Amygdala (tissue), 56 donors: ENCODE measurements at regions not wholly inside any gene's neighbourhood (a gene's known extent, or its start where the extent isn't known, plus 50 kb on each side); places are given as distances from the start of the nearest gene placed in this dataset.

Source experiments
- DNase-seq, 56 donors: peaks; one replicate each; lab custom pipeline; 2025; lab: John Stamatoyannopoulos, UW

DNA sequence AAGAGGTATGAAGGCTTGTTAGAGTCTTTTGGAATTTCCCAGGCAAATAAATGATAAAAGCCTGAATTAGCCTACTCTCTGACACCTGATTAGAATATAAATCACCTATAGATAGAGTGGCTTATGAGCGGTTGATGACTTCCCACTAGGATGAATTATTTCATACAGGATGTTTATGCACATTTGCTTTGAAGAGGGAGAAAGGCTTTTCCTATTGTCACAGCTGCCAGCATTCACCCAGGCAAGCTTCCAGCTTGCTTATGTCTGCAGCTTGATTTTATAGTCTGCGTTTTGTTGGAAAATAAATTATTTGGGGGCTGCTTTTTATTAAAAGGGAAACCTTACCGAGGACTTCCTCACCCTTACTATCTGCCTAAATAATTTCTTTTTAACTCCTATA lies 51.3 kb upstream of the EIF2S2 start:
- DNase-seq, result no peak

GRCh38 chr20:34164381-34164984 lies 52.4 kb upstream of the EIF2S2 start:
- DNase-seq, result no peak

DNA sequence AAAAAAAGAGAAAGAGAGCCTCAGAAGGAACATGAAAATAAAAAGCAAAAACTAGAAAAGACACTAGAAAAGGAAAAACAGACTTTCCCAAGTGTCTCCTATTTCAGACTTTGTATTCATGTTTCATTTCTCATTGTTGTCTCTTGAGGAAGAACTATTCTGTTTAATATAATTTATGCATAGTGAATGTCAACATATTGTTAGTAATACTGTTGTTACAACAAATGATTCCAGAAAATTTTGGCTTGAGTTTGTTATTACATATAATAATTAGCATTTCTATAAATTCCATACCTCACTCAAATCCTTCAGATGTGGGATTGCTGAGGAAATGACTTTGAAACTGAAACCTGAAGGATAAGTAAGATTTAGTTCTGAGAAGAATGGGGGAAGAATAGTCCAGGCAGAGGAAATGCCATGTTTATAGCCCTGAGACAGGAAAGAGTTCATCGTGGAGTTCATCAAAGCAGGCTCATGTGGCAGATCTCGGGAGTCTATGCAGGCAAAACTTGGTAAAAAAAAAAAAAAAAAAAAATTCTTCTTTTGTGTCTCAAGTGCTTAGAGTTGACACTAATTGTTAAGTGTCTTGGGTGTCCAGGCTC lies 53.1 kb upstream of the EIF2S2 start:
- DNase-seq, result no peak

DNA sequence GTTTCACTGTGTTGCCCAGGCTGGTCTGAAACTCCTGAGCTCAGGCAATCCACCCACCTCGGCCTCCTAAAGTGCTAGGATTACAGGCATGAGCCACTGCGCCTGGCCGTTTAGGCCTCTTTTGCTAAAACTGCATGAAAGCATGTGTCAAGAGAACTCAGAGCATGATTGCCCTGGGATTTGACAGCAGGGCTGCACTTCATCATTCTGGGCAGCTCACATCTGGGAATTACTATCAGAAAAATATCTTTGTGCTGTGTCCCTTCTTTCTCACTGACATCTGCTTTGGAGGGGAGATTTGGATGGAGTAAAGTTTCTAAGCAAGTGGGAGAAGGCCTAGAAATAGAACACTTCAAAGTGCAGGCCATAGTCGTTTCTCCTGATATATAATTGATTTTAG lies 59.6 kb upstream of the EIF2S2 start:
- DNase-seq, result no peak

DNA sequence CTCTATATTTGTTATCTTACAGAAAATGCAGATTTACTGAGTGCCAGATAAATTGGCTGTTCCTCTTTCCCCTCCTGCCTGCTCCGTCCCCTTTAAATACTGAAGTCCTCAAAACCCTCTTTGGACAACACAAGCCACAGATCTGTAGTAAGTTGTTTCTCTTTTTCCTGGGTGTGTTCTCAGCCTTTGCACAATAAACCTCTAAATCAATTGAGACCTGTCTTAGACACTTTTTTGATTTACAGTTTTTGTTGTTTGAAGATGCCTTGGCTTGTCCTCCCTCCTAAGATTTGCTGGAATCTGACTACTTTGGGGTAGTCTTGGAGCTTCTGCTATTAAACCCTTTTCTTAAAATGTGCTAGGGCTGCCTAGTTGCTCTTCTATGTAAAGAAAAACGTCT lies 60.9 kb upstream of the EIF2S2 start:
- no peak for DNase-seq

DNA sequence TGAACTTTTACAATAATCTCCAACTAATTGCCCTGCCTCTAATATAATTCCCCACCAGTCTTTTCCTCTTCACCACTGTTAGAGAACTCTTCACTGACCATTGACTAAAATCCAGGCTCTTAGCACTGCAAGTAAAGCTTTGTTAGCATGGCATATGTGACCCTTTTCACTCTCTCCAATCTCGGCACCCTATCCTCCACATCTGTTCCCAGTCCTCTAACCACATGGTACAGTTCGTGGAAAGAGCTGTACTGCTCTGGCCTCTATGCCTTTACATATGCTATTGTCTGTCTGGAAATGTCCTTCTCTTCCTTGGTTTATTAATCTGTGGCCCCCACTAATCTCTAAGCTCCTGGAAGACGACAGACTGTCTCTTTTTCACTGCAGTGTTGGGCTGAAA lies 63.0 kb upstream of the EIF2S2 start:
- DNase-seq, result no peak

GRCh38 chr20:34175879-34176278 lies 63.8 kb upstream of the EIF2S2 start:
- DNase-seq, result no peak

DNA sequence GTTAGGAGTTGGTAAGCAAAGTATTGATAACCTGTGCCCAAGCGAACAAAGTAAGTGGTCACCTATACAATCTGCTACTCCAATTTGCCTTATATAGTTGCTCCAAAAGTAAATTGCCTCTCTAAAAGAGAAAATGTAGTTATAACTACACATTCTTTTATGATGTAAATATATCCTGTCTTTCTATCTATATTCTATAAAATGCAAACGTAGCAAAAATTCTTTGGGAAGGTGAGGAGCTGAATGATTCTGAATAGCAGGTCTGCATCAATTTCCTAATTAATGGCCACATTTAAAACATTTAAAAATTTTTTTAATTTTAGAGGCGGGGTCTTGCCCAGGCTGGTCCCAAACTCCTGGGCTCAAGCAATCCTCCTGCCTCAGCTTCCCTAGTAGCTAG lies 64.2 kb upstream of the ASIP start:
- DNase-seq, result no peak

GRCh38 chr20:34179637-34180360 lies 61.4 kb upstream of the ASIP start:
- no peak for DNase-seq

DNA sequence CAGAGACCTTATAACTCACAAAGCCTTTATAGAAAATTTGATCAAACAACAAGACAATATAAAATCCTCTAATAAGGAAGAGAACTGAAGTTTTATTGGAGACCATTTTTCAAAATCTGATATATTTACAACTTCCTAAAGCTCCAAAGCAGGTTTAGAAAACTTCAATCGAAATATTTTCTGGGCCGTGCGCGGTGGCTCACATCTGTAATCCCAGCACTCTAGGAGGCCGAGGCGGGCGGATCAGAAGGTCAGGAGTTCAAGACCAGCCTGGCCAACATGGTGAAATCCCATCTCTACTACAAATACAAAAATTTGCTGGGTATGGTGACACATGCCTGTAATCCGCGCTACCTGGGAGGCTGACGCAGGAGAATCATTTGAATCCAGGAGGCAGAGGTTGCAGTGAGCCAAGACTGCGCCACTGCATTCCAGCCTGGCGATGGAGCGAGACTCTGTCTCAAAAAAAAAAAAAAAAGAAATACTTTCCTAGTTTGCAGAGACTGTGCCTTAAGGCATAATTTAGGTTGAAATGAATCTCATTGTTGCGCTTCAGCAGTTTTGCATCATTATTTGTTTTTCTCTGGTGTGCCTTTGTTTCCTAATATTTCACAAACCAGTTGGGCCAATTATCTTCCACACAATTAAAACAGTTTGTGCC lies 60.6 kb upstream of the ASIP start:
- no peak for DNase-seq

DNA sequence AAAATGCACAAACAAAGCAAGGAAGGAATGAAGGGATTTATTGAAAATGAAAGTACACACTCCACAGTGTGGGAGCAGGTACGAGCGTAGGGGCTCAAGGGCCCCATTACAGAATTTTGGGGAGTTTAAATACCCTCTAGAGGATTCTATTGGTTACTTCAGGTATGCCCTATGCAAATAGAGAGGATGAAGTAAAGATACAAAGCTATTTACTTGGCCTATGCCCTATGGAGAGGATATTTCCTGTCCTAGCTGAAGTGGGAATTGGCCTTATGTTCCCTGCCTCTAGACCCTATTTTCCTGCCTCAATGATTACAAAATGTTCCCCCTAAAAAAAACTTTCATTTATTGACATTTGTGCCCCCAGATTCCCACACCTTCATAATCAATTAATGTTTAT lies 59.7 kb upstream of the ASIP start:
- no peak for DNase-seq

GRCh38 chr20:34185766-34186620 lies 55.2 kb upstream of the ASIP start:
- DNase-seq, result no peak

GRCh38 chr20:34189572-34190163 lies 51.6 kb upstream of the ASIP start:
- no peak for DNase-seq

DNA sequence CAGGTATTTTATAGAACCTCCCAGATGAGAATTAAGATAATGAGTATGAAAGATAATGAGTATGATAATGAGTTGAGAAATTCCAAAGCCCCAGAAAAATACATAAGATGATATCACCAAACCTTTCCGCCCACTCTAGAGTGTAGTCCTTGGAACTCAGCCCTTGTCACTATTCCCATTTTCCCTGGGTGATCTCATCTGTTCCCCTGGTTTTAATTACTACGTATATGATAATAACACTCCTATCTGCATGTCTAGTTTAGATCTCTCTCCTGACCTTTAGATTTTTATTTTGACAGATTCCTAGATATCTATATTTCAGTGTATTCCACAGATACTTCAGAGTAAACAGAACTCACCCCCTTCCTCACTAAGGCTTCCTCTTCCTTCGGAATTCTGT lies 51.0 kb upstream of the ASIP start:
- no peak for DNase-seq

DNA sequence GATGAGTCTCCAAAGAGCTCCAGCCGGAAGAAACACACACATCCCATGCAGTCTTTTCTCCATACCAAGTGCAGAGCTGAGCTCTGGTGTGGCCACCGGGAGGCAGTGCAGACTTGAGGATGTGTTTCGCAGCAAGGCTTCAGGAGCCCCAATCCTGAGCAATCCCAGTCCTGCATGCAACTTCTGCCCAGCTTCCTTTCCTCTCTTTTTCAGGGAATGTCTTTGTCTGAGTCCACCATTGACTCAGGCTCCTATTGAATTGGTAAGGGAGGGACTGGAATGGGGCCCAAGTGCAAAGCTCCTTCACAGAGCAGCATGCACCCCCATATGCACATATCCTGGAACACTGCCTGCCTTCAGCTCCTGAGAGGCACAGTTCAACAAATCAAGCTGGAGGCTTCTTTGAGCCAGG lies 50.5 kb upstream of the ASIP start:
- DNase-seq, result peak in 52 of 56 donors; percentile 6 to 82 (median 40)
